ENCODE measurements at regions not wholly inside any gene's neighbourhood (a gene's known extent, or its start where the extent isn't known, plus 50 kb on each side); places are given as distances from the start of the nearest gene placed in this dataset.

- no peak overlapping the region for H3K4me3 ChIP-seq
- TF ChIP-seq, protein P1, sequence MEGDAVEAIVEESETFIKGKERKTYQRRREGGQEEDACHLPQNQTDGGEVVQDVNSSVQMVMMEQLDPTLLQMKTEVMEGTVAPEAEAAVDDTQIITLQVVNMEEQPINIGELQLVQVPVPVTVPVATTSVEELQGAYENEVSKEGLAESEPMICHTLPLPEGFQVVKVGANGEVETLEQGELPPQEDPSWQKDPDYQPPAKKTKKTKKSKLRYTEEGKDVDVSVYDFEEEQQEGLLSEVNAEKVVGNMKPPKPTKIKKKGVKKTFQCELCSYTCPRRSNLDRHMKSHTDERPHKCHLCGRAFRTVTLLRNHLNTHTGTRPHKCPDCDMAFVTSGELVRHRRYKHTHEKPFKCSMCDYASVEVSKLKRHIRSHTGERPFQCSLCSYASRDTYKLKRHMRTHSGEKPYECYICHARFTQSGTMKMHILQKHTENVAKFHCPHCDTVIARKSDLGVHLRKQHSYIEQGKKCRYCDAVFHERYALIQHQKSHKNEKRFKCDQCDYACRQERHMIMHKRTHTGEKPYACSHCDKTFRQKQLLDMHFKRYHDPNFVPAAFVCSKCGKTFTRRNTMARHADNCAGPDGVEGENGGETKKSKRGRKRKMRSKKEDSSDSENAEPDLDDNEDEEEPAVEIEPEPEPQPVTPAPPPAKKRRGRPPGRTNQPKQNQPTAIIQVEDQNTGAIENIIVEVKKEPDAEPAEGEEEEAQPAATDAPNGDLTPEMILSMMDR (IDR thresholded peaks at IDR 0.05; ENCODE audit: low read depth, low read length): no peak
Observed at GRCh38 chr17:45708707-45709290, 75.3 kb upstream of the CRHR1 start.

DNA sequence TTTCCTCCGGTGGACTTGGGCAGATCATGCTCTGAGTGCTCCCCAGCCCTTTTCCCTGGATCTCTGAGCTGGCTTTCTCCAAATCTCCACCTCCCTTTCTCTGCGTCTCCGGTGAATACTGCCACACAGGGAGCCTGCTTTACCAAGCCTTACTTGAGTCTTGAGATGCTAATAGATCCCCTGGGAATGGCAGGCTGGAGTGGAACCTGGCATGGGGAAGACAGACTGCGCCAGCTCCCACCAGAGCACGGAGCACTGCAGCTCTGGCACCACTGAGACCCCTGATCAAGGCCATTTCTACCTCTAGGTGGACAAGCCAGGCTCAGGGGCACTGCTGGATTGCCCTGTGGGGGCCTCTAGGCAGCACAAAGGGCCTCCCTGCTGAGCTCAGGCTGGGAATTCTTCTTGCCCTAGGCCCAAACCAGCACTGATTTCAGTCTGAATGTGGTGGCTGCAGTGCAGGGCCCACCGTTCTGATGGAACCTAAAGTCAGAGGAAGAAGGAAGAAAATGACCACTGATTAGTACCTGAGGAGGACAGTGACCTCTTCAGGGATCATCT lies 74.3 kb upstream of the CRHR1 start:
- H3K4me1 ChIP-seq (ENCODE audit: low read depth): no peaks in the 10 kb centered on the region
- H3K9me3 ChIP-seq (ENCODE audit: low read depth): no peaks in the 10 kb centered on the region
- peaks cover 3% of the 10 kb centered on the region for H3K27me3 ChIP-seq
- H3K36me3 ChIP-seq: no peaks in the 10 kb centered on the region
- no peak overlapping the region for H3K4me3 ChIP-seq
- TF ChIP-seq, protein P1 (IDR thresholded peaks at IDR 0.05; ENCODE audit: low read depth, low read length): no peak
- DNase-seq (ENCODE audit: low read depth in 1 of 2, low spot score in 1 of 2): no peak
- H3K27ac ChIP-seq: no peak overlapping the region

More at GRCh38 chr17:45708707-45709290, 75.3 kb upstream of the CRHR1 start:
- no peak for DNase-seq (ENCODE audit: low read depth in 1 of 2, low spot score in 1 of 2)
- Histone ChIP-seq H3K9me3 (ENCODE audit: low read depth) (no peaks in the 10 kb centered on the region), H3K36me3 (no peaks in the 10 kb centered on the region), H3K27ac (no peak overlapping the region), H3K4me1 (ENCODE audit: low read depth) (no peaks in the 10 kb centered on the region), H3K27me3 (peaks cover 3% of the 10 kb centered on the region)

DNA sequence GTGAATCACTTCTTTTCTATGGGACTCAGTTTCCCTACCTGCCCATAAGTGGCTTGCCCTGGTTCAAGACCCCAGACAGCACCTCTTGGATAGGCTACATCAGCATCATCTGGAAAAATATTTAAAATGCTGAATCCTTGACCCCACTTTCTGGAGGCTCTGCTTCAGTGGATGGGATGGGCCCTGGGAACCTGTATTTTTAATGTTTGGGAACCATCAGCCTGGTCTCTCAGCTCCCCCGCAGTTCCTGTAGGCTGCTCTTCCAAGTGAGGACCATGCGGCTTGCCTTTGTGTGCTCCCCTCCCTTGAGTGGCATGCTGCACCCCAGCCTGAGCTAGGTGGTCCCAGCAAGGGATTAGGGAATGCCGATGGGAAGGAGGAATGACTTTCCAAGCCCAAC lies 68.3 kb upstream of the CRHR1 start:
- TF ChIP-seq, protein P1 (IDR thresholded peaks at IDR 0.05; ENCODE audit: low read depth, low read length): no peak
- Histone ChIP-seq H3K4me3 (no peak overlapping the region), H3K9me3 (ENCODE audit: low read depth) (no peaks in the 10 kb centered on the region), H3K36me3 (no peaks in the 10 kb centered on the region), H3K27me3 (no peaks in the 10 kb centered on the region), H3K27ac (no peak overlapping the region), H3K4me1 (ENCODE audit: low read depth) (no peaks in the 10 kb centered on the region)
- no peak for DNase-seq (ENCODE audit: low read depth in 1 of 2, low spot score in 1 of 2)

DNA sequence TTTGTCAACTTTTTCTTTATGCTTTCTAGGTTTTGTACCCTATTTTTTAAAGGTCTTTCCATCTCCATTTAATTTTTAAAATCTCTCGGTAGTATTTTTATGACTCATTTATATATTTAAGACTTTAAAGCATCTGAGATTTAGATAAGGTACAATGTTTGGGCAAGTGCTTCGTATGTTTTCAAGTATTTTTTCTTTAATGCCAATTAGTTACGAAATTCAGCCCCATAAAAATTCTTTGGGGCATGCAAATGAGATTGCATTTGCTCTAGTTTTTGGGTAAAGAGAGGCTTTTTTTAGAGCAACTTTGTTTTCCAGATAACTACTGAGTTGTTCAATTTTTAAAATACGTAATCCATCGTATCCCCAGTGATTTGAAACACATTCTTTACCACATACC lies 65.3 kb upstream of the CRHR1 start:
- no peaks in the 10 kb centered on the region for H3K9me3 ChIP-seq (ENCODE audit: low read depth)
- no peak for DNase-seq (ENCODE audit: low read depth in 1 of 2, low spot score in 1 of 2)
- TF ChIP-seq, protein P1 (IDR thresholded peaks at IDR 0.05; ENCODE audit: low read depth, low read length): no peak
- no peaks in the 10 kb centered on the region for H3K4me1 ChIP-seq (ENCODE audit: low read depth)
- H3K4me3 ChIP-seq: no peak overlapping the region
- no peak overlapping the region for H3K27ac ChIP-seq
- H3K27me3 ChIP-seq: no peaks in the 10 kb centered on the region
- H3K36me3 ChIP-seq: no peaks in the 10 kb centered on the region

DNA sequence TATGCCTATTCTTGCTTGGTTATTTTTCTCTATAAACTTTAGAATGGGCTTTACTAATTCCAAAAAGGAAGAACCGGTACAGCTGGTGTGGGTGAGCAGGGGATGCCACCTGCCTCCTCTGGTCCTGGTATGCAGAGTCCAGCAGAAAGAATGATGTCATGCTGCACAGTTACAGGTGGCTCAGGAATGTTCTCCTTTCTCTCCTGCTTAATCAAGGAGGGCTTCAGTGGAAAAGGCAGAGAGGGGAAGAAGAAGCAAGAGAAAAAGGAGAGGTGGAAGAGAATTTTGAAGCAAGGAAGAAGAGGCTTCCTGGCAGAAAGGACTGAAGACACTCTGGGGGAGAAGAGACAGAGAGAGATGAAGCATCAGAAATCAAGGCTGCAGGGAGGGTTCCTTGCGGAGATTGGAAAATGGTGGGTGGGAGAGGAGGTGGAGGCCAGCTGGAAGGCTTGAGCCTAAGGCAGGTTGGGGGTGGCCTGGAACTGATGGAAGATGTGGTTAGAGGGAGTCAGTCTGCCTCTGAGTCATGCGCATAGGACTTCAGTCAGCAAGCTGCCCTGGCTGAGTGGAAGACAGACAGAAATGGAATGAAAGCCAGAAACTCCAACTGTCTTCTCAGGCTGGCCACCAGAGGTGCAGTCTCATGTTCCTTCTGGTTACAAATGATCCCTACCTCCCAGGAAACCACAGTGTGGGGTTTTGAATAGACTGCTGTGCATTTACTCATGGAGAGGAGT lies 64.6 kb upstream of the CRHR1 start:
- H3K27ac ChIP-seq: no peak overlapping the region
- H3K36me3 ChIP-seq: no peaks in the 10 kb centered on the region
- no peaks in the 10 kb centered on the region for H3K4me1 ChIP-seq (ENCODE audit: low read depth)
- TF ChIP-seq, protein P1 (IDR thresholded peaks at IDR 0.05; ENCODE audit: low read depth, low read length): peak; percentile 60
- H3K27me3 ChIP-seq: peaks cover 3% of the 10 kb centered on the region
- H3K9me3 ChIP-seq (ENCODE audit: low read depth): no peaks in the 10 kb centered on the region
- peak; percentile 31 to 76 for DNase-seq (ENCODE audit: low read depth in 1 of 2, low spot score in 1 of 2)
- no peak overlapping the region for H3K4me3 ChIP-seq
